ENCODE measurements at regions not wholly inside any gene's neighbourhood (a gene's known extent, or its start where the extent isn't known, plus 50 kb on each side); places are given as distances from the start of the nearest gene placed in this dataset.
"Not testable (repeated sequence)": the region's sequence is repeated elsewhere in the genome, so short reads cannot be mapped to it uniquely, and the experiment has no call there.

- H3K4me3 Mint-ChIP-seq; DNase-seq; H3K27ac Mint-ChIP-seq; H3K9me3 Mint-ChIP-seq; H3K36me3 ChIP-seq (ENCODE audit: control insufficient read depth in 2 of 3, insufficient read depth in 3 of 3, low read length in 3 of 3); H3K27ac ChIP-seq (ENCODE audit: low read depth, low read length); H3K27me3 Mint-ChIP-seq; H3K9me3 ChIP-seq (ENCODE audit: control insufficient read depth in 2 of 3, low read length in 3 of 3); H3K27me3 ChIP-seq (ENCODE audit: control insufficient read depth in 2 of 2, insufficient read depth in 2 of 2, low read length in 2 of 2); intact Hi-C loops (cut with micrococcal nuclease); H3K4me1 ChIP-seq (ENCODE audit: control insufficient read depth in 2 of 2, insufficient read depth in 2 of 2, low read length in 2 of 2); ATAC-seq; H3K4me1 Mint-ChIP-seq; CTCF ChIA-PET; POLR2A ChIA-PET; H3K4me3 ChIP-seq (ENCODE audit: low read length); H3K36me3 Mint-ChIP-seq: not testable (repeated sequence)
Measured at GRCh38 chr4:190118519-190118918, 54.2 kb downstream of the DBET start.

GRCh38 chr4:190119474-190119873 lies 54.1 kb upstream of the DUX4 start:
- H3K36me3 ChIP-seq (ENCODE audit: control insufficient read depth in 2 of 3, insufficient read depth in 3 of 3, low read length in 3 of 3); ATAC-seq; H3K9me3 Mint-ChIP-seq; H3K9me3 ChIP-seq (ENCODE audit: control insufficient read depth in 2 of 3, low read length in 3 of 3); POLR2A ChIA-PET; H3K4me3 ChIP-seq (ENCODE audit: low read length); H3K4me1 Mint-ChIP-seq; H3K4me3 Mint-ChIP-seq; H3K27me3 ChIP-seq (ENCODE audit: control insufficient read depth in 2 of 2, insufficient read depth in 2 of 2, low read length in 2 of 2); H3K27me3 Mint-ChIP-seq; H3K27ac ChIP-seq (ENCODE audit: low read depth, low read length); CTCF ChIA-PET; intact Hi-C loops (cut with micrococcal nuclease); H3K4me1 ChIP-seq (ENCODE audit: control insufficient read depth in 2 of 2, insufficient read depth in 2 of 2, low read length in 2 of 2); H3K36me3 Mint-ChIP-seq; H3K27ac Mint-ChIP-seq; DNase-seq: not testable (repeated sequence)

GRCh38 chr4:190120111-190120514 lies 53.5 kb upstream of the DUX4 start:
- H3K4me1 ChIP-seq (ENCODE audit: control insufficient read depth in 2 of 2, insufficient read depth in 2 of 2, low read length in 2 of 2); H3K4me3 ChIP-seq (ENCODE audit: low read length); CTCF ChIA-PET; H3K27ac ChIP-seq (ENCODE audit: low read depth, low read length); DNase-seq; H3K9me3 Mint-ChIP-seq; H3K4me1 Mint-ChIP-seq; H3K36me3 ChIP-seq (ENCODE audit: control insufficient read depth in 2 of 3, insufficient read depth in 3 of 3, low read length in 3 of 3); H3K36me3 Mint-ChIP-seq; H3K27me3 ChIP-seq (ENCODE audit: control insufficient read depth in 2 of 2, insufficient read depth in 2 of 2, low read length in 2 of 2); H3K9me3 ChIP-seq (ENCODE audit: control insufficient read depth in 2 of 3, low read length in 3 of 3); H3K4me3 Mint-ChIP-seq; POLR2A ChIA-PET; intact Hi-C loops (cut with micrococcal nuclease); H3K27me3 Mint-ChIP-seq; H3K27ac Mint-ChIP-seq: not testable (repeated sequence)
- ATAC-seq: peak; percentile 74

- H3K36me3 ChIP-seq (ENCODE audit: control insufficient read depth in 2 of 3, insufficient read depth in 3 of 3, low read length in 3 of 3); CTCF ChIA-PET; H3K27ac Mint-ChIP-seq; H3K4me1 Mint-ChIP-seq; DNase-seq; H3K4me1 ChIP-seq (ENCODE audit: control insufficient read depth in 2 of 2, insufficient read depth in 2 of 2, low read length in 2 of 2); H3K4me3 ChIP-seq (ENCODE audit: low read length); H3K36me3 Mint-ChIP-seq; H3K4me3 Mint-ChIP-seq; H3K27me3 Mint-ChIP-seq; H3K9me3 ChIP-seq (ENCODE audit: control insufficient read depth in 2 of 3, low read length in 3 of 3); POLR2A ChIA-PET; H3K27ac ChIP-seq (ENCODE audit: low read depth, low read length); H3K27me3 ChIP-seq (ENCODE audit: control insufficient read depth in 2 of 2, insufficient read depth in 2 of 2, low read length in 2 of 2); intact Hi-C loops (cut with micrococcal nuclease); H3K9me3 Mint-ChIP-seq: not testable (repeated sequence)
- peak; percentile 64 for ATAC-seq
Measured at GRCh38 chr4:190120537-190121001, 53.0 kb upstream of the DUX4 start.

GRCh38 chr4:190121076-190121671 lies 52.4 kb upstream of the DUX4 start:
- H3K27me3 ChIP-seq (ENCODE audit: control insufficient read depth in 2 of 2, insufficient read depth in 2 of 2, low read length in 2 of 2); H3K27ac Mint-ChIP-seq; H3K27me3 Mint-ChIP-seq; intact Hi-C loops (cut with micrococcal nuclease); H3K4me3 Mint-ChIP-seq; H3K36me3 ChIP-seq (ENCODE audit: control insufficient read depth in 2 of 3, insufficient read depth in 3 of 3, low read length in 3 of 3); H3K9me3 Mint-ChIP-seq; H3K36me3 Mint-ChIP-seq; H3K27ac ChIP-seq (ENCODE audit: low read depth, low read length); POLR2A ChIA-PET; H3K9me3 ChIP-seq (ENCODE audit: control insufficient read depth in 2 of 3, low read length in 3 of 3); CTCF ChIA-PET; ATAC-seq; DNase-seq; H3K4me1 Mint-ChIP-seq; H3K4me3 ChIP-seq (ENCODE audit: low read length); H3K4me1 ChIP-seq (ENCODE audit: control insufficient read depth in 2 of 2, insufficient read depth in 2 of 2, low read length in 2 of 2): not testable (repeated sequence)

GRCh38 chr4:190121759-190122158 lies 51.8 kb upstream of the DUX4 start:
- no peaks in the 10 kb centered on the region for H3K36me3 Mint-ChIP-seq
- intact Hi-C loops (cut with micrococcal nuclease): no loop called here
- Histone ChIP-seq H3K4me1 (ENCODE audit: control insufficient read depth in 2 of 2, insufficient read depth in 2 of 2, low read length in 2 of 2) (no peaks in the 10 kb centered on the region), H3K9me3 (ENCODE audit: control insufficient read depth in 2 of 3, low read length in 3 of 3) (no peaks in the 10 kb centered on the region), H3K36me3 (ENCODE audit: control insufficient read depth in 2 of 3, insufficient read depth in 3 of 3, low read length in 3 of 3) (no peaks in the 10 kb centered on the region), H3K27me3 (ENCODE audit: control insufficient read depth in 2 of 2, insufficient read depth in 2 of 2, low read length in 2 of 2) (no peaks in the 10 kb centered on the region), H3K4me3 (ENCODE audit: low read length) (no peak overlapping the region), H3K27ac (ENCODE audit: low read depth, low read length) (no peak overlapping the region)
- ATAC-seq (no peak), DNase-seq (no peak)
- CTCF ChIA-PET: no interaction called here
- no peaks in the 10 kb centered on the region for H3K4me1 Mint-ChIP-seq
- POLR2A ChIA-PET: no interaction called here
- no peak overlapping the region for H3K27ac Mint-ChIP-seq
- no peaks in the 10 kb centered on the region for H3K27me3 Mint-ChIP-seq
- peaks cover 0 to 2% (median 0%) of the 10 kb centered on the region in 11 donors for H3K9me3 Mint-ChIP-seq
- no peak overlapping the region for H3K4me3 Mint-ChIP-seq

GRCh38 chr4:190122161-190123142 lies 51.1 kb upstream of the DUX4 start:
- H3K9me3 ChIP-seq (ENCODE audit: control insufficient read depth in 2 of 3, low read length in 3 of 3); H3K36me3 ChIP-seq (ENCODE audit: control insufficient read depth in 2 of 3, insufficient read depth in 3 of 3, low read length in 3 of 3); H3K27me3 ChIP-seq (ENCODE audit: control insufficient read depth in 2 of 2, insufficient read depth in 2 of 2, low read length in 2 of 2); intact Hi-C loops (cut with micrococcal nuclease); POLR2A ChIA-PET; H3K4me3 ChIP-seq (ENCODE audit: low read length); H3K27ac ChIP-seq (ENCODE audit: low read depth, low read length); CTCF ChIA-PET; H3K36me3 Mint-ChIP-seq; H3K4me3 Mint-ChIP-seq; H3K27ac Mint-ChIP-seq; ATAC-seq; H3K4me1 Mint-ChIP-seq; H3K9me3 Mint-ChIP-seq; H3K27me3 Mint-ChIP-seq; H3K4me1 ChIP-seq (ENCODE audit: control insufficient read depth in 2 of 2, insufficient read depth in 2 of 2, low read length in 2 of 2): not testable (repeated sequence)
- DNase-seq: peak in 2 of 9 donors; percentile 31 to 66

Data from naive thymus-derived CD4-positive, alpha-beta T cell (primary cell).